ENCODE measurements at regions not wholly inside any gene's neighbourhood (a gene's known extent, or its start where the extent isn't known, plus 50 kb on each side); places are given as distances from the start of the nearest gene placed in this dataset.

DNA sequence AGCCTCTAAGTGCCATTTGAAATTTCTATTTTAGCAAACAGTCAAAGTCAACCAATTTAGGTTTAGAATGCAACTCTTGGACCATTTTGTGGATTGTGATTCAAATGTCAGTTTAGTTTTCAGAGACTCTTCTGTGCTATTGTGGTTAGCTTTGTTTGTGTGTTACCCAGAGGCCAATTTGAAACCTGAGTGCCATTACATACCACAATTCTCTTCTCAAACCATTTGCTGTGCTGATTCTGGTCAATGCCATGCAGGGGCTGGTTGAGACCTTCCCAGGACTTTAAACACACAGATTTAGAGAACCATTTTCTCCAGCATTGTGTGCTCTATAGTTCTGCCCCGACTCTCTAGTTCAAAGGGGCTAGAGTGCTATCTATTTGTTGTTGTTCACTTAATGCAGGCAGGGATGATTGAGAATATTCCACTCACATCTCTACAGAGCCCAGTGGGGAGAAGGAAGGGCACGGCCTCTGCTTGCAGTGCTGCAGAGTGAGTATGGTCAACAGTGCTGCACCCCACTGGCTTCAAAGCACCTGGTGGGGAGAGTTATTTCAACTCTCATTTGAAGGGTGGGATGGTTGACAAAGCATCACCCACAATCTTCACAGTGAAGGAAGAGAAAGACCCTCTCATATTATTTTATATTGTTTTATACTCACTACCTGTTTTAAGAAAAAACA is 738.2 kb downstream of the COL12A1 start:
- no peaks in the 10 kb centered on the region for H3K4me1 ChIP-seq (replicated peaks in 1 of 2)
- H3K27ac ChIP-seq, result no peak overlapping the region
- no peaks in the 10 kb centered on the region for H3K27me3 ChIP-seq
- WGBS, 4 donors, result 71 to 80% (median 74%) methylated on average over 2 of the region's 2 CpGs
- intact Hi-C loops (cut with DNase I), result no loop called here
- no peak overlapping the region for H3K4me3 ChIP-seq
- no peaks in the 10 kb centered on the region for H3K9me3 ChIP-seq (replicated peaks in 1 of 3)
- H3K36me3 ChIP-seq (replicated peaks in 1 of 2), result no peaks in the 10 kb centered on the region
- no peak for DNase-seq
- TF ChIP-seq POLR2A (IDR thresholded peaks at IDR 0.05) (no peak), CTCF (IDR thresholded peaks at IDR 0.05) (no peak)

- Histone ChIP-seq H3K4me1 (replicated peaks in 1 of 2) (no peaks in the 10 kb centered on the region), H3K27ac (no peak overlapping the region)
- intact Hi-C loops (cut with DNase I), result no loop called here
These were observed 739.3 kb downstream of the COL12A1 start for GRCh38 chr6:74466572-74466971.

GRCh38 chr6:74459260-74459659 is 746.6 kb downstream of the COL12A1 start:
- Histone ChIP-seq H3K36me3 (replicated peaks in 1 of 2) (no peaks in the 10 kb centered on the region), H3K27ac (no peak overlapping the region), H3K4me1 (replicated peaks in 1 of 2) (no peaks in the 10 kb centered on the region), H3K4me3 (no peak overlapping the region), H3K9me3 (replicated peaks in 1 of 3) (no peaks in the 10 kb centered on the region), H3K27me3 (no peaks in the 10 kb centered on the region)
- no peak for TF ChIP-seq CTCF (IDR thresholded peaks at IDR 0.05)
- no peak for TF ChIP-seq POLR2A (IDR thresholded peaks at IDR 0.05)
- DNase-seq, result no peak
- intact Hi-C loops (cut with DNase I), result no loop called here
- WGBS, 4 donors, result 74 to 86% (median 82%) methylated on average over 7 of the region's 7 CpGs

More at GRCh38 chr6:74466572-74466971, 739.3 kb downstream of the COL12A1 start:
- H3K36me3 ChIP-seq (replicated peaks in 1 of 2), result no peaks in the 10 kb centered on the region
- no peak overlapping the region for H3K4me3 ChIP-seq
- no peaks in the 10 kb centered on the region for H3K9me3 ChIP-seq (replicated peaks in 1 of 3)
- WGBS, 4 donors, result 63 to 92% (median 76%) methylated on average over 2 of the region's 2 CpGs
- H3K27me3 ChIP-seq, result no peaks in the 10 kb centered on the region
- TF ChIP-seq CTCF (IDR thresholded peaks at IDR 0.05) (no peak), POLR2A (IDR thresholded peaks at IDR 0.05) (no peak)
- no peak for DNase-seq

DNA sequence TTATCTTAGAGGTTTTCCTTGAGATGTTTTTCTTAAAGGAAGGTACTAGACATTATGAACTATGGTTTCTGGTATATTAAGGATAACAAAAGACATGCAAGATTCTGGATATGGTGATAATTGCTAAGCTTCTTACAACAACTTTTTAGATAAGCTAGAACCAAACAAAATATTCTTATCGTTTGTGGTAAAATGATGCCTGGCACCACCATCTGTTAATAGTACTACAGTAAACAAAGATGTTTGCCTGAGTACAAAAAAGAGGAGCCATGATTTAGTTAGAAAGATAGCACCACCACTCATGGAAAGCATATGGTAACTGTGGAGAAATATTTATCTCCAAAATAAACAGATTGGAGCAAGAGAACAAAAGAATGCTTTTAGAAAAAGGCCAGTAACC is 747.3 kb downstream of the COL12A1 start:
- no peak for DNase-seq
- intact Hi-C loops (cut with DNase I), result no loop called here
- Histone ChIP-seq H3K27ac (no peak overlapping the region), H3K36me3 (replicated peaks in 1 of 2) (no peaks in the 10 kb centered on the region), H3K4me1 (replicated peaks in 1 of 2) (no peaks in the 10 kb centered on the region), H3K9me3 (replicated peaks in 1 of 3) (no peaks in the 10 kb centered on the region), H3K27me3 (no peaks in the 10 kb centered on the region), H3K4me3 (no peak overlapping the region)
- TF ChIP-seq CTCF (IDR thresholded peaks at IDR 0.05), result no peak
- no peak for TF ChIP-seq POLR2A (IDR thresholded peaks at IDR 0.05)
- WGBS, 4 donors, result 48 to 68% (median 53%) methylated on average over 1 of the region's 1 CpG
